ENCODE measurements at regions not wholly inside any gene's neighbourhood (a gene's known extent, or its start where the extent isn't known, plus 50 kb on each side); places are given as distances from the start of the nearest gene placed in this dataset.

DNA sequence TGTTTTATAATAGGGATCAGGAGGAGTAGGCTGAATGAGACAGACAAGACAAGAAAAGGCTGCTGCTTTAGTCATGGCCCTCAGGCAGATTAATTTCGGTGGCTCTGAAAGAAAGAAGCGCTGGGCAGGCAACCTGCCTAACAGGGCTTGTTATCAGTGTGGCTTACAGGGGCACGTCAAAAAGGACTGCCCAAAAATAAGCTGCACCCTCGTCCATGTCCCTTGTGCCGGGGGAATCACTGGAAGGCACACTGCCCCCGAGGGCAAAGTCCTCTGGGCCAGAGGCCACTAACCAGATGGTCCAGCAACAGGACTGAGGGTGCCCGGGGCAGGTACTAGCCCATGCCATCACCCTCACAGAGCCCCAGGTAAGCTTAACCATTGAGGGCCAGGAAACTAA lies 188.5 kb downstream of the IGSF11 start:
- H3K4me3 Mint-ChIP-seq = no peak overlapping the region
- TF ChIP-seq, protein P1, sequence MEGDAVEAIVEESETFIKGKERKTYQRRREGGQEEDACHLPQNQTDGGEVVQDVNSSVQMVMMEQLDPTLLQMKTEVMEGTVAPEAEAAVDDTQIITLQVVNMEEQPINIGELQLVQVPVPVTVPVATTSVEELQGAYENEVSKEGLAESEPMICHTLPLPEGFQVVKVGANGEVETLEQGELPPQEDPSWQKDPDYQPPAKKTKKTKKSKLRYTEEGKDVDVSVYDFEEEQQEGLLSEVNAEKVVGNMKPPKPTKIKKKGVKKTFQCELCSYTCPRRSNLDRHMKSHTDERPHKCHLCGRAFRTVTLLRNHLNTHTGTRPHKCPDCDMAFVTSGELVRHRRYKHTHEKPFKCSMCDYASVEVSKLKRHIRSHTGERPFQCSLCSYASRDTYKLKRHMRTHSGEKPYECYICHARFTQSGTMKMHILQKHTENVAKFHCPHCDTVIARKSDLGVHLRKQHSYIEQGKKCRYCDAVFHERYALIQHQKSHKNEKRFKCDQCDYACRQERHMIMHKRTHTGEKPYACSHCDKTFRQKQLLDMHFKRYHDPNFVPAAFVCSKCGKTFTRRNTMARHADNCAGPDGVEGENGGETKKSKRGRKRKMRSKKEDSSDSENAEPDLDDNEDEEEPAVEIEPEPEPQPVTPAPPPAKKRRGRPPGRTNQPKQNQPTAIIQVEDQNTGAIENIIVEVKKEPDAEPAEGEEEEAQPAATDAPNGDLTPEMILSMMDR (IDR thresholded peaks at IDR 0.05) = no peak
- DNase-seq (no peak), ATAC-seq (ENCODE audit: low read depth) (no peak)
- CTCF ChIA-PET = no interaction called here
- H3K27ac Mint-ChIP-seq = no peak overlapping the region
- intact Hi-C loops (cut with micrococcal nuclease) = no loop called here
- H3K4me1 Mint-ChIP-seq = no peaks in the 10 kb centered on the region
- peaks cover 17% of the 10 kb centered on the region for H3K9me3 Mint-ChIP-seq
- POLR2A ChIA-PET = no interaction called here
- no peaks in the 10 kb centered on the region for H3K36me3 Mint-ChIP-seq (ENCODE audit: low read depth)
- no peaks in the 10 kb centered on the region for H3K27me3 Mint-ChIP-seq
